GM12878 (cell line): ENCODE measurements at regions not wholly inside any gene's neighbourhood (a gene's known extent, or its start where the extent isn't known, plus 50 kb on each side); places are given as distances from the start of the nearest gene placed in this dataset.

Experiments used
- ATAC-seq: fragments of 200-7000 bp; cut with Tn5 transposase; 3 replicates; pipeline ENCODE4 v1.9.1; 2020; ENCODE audit warnings: mild to moderate bottlenecking, moderate library complexity
- BruUV-seq: library from RNA; stranded (reverse); fragments of 400-500 nt; replicated peaks from 2 replicates; lab custom pipeline; 2021; lab: Mats Ljungman, UMichigan
- CTCF ChIA-PET: fragments of 300-600 bp; sonication (Branson Sonifier 250); formaldehyde crosslinking; extraction: SDS; loops from one replicate; lab custom pipeline; 2021; ENCODE audit warnings: inconsistent platforms; lab: Yijun Ruan, JAX
- POLR2A ChIA-PET: fragments of 350-600 bp; formaldehyde crosslinking; extraction: SDS; loops from one replicate; lab custom pipeline; 2021; ENCODE audit warnings: inconsistent platforms; lab: Charles Lee
- RAD21 ChIA-PET: fragments of 300-600 bp; sonication (Branson Sonifier 250); formaldehyde crosslinking; loops from one replicate; lab custom pipeline; 2023; ENCODE audit warnings: antibody characterized with exemption; ENCODE audit not compliant: unreplicated experiment; lab: Charles Lee
- SMC1A ChIA-PET: fragments of 300-600 bp; sonication (Branson Sonifier 250); formaldehyde crosslinking; loops from one replicate; lab custom pipeline; 2023; ENCODE audit not compliant: unreplicated experiment, uncharacterized antibody; lab: Charles Lee
- DNase-seq: peaks from one replicate; pipeline ENCODE4 v3.0.0-alpha.2; 2011; ENCODE audit warnings: low read depth, low spot score
- FAIRE-seq: peaks from 3 replicates; lab custom pipeline; 2011; peaks lifted over from hg19 to GRCh38; lab: Jason Lieb, UNC
- H2AFZ ChIP-seq: 2 replicates; pipeline ENCODE4 v1.6.0; 2011; ENCODE audit warnings: low read depth, low read length, control low read depth; ENCODE audit not compliant: control insufficient read depth
- H3K27ac ChIP-seq: 2 replicates; pipeline ENCODE4 v1.5.1; 2011; ENCODE audit warnings: control low read depth; ENCODE audit not compliant: control insufficient read depth, insufficient read depth
- H3K27me3 ChIP-seq, 2 experiments: replicated peaks in 1 of 2; 2 replicates each; pipeline versions ENCODE4 v1.6.0 to v1.6.1; 2011; ENCODE audit warnings: low read length in 1 of 2; ENCODE audit not compliant: control insufficient read depth in 2 of 2, insufficient read depth in 2 of 2
- H3K36me3 ChIP-seq, 2 experiments: 2 replicates each; pipeline ENCODE4 v1.5.1; 2011; ENCODE audit warnings: low read length in 1 of 2; ENCODE audit not compliant: control insufficient read depth in 2 of 2, insufficient read depth in 2 of 2
- H3K4me1 ChIP-seq: 2 replicates; pipeline ENCODE4 v1.6.1; 2011; ENCODE audit warnings: mild to moderate bottlenecking, low read length, moderate library complexity, mixed read lengths; ENCODE audit not compliant: control insufficient read depth, insufficient read depth
- H3K4me2 ChIP-seq: 2 replicates; pipeline ENCODE4 v1.6.0; 2011; ENCODE audit warnings: control low read depth; ENCODE audit not compliant: control insufficient read depth, insufficient read depth
- H3K4me3 ChIP-seq: fragments of 200-600 bp; sonication (generic); 2 replicates; pipeline ENCODE4 v1.5.1; 2016
- H3K79me2 ChIP-seq: 2 replicates; pipeline ENCODE4 v1.6.0; 2011; ENCODE audit warnings: low read length; ENCODE audit not compliant: control insufficient read depth, insufficient read depth
- H3K9ac ChIP-seq: 2 replicates; pipeline ENCODE4 v1.8.0; 2011; ENCODE audit warnings: low read length, control low read depth, mixed read lengths; ENCODE audit not compliant: control insufficient read depth, insufficient read depth
- H3K9me3 ChIP-seq: replicated peaks from 3 replicates; pipeline ENCODE4 v1.5.1; 2011; ENCODE audit warnings: mild to moderate bottlenecking, low read length; ENCODE audit not compliant: control insufficient read depth, insufficient read depth
- H4K20me1 ChIP-seq: 2 replicates; pipeline ENCODE4 v1.6.0; 2011; ENCODE audit not compliant: control insufficient read depth, insufficient read depth
- EZH2 ChIP-seq: IDR thresholded peaks from 2 replicates; pipeline ENCODE4 v1.6.1; 2012; ENCODE audit warnings: low read depth, mild to moderate bottlenecking, control low read depth, inconsistent platforms, low read length, borderline replicate concordance; ENCODE audit not compliant: control insufficient read depth
- JUNB ChIP-seq: IDR thresholded peaks from 2 replicates; pipeline ENCODE4 v1.6.1; 2016; ENCODE audit warnings: antibody characterized with exemption, mild to moderate bottlenecking
- LARP7 ChIP-seq: fragments of 450-650 bp; IDR thresholded peaks from 2 replicates; pipeline ENCODE4 v1.6.1; 2017; ENCODE audit warnings: mild to moderate bottlenecking
- NBN ChIP-seq: fragments of 450-650 bp; IDR thresholded peaks from 2 replicates; pipeline ENCODE4 v1.6.1; 2016
- NFIC ChIP-seq: IDR thresholded peaks from 2 replicates; pipeline ENCODE4 v1.6.1; 2012; ENCODE audit warnings: low read depth, mild to moderate bottlenecking, inconsistent platforms, low read length, moderate library complexity
- NKRF ChIP-seq: fragments of 450-650 bp; conservative IDR thresholded peaks from 2 replicates; pipeline ENCODE4 v1.6.1; 2017; ENCODE audit warnings: mild to moderate bottlenecking, moderate library complexity
- NR2C1 ChIP-seq: fragments of 450-650 bp; IDR thresholded peaks from 2 replicates; pipeline ENCODE4 v1.6.1; 2017; ENCODE audit warnings: antibody characterized with exemption, mild to moderate bottlenecking, moderate library complexity
- NR2C2 ChIP-seq: IDR thresholded peaks from 2 replicates; pipeline ENCODE4 v1.6.1; 2011; ENCODE audit warnings: borderline replicate concordance, low read depth; ENCODE audit not compliant: control insufficient read depth, insufficient read length
- NRF1 ChIP-seq: conservative IDR thresholded peaks from 2 replicates; pipeline ENCODE4 v1.6.1; 2011; ENCODE audit warnings: mild to moderate bottlenecking, low read depth, low read length, improper control_type of control experiment
- PBX3 ChIP-seq: IDR thresholded peaks from 2 replicates; pipeline ENCODE4 v1.6.1; 2011; ENCODE audit warnings: mild to moderate bottlenecking, low read depth, low read length, moderate library complexity; ENCODE audit not compliant: insufficient replicate concordance
- RELB ChIP-seq: fragments of 450-650 bp; IDR thresholded peaks from 2 replicates; pipeline ENCODE4 v1.6.1; 2017; ENCODE audit warnings: low read depth, mild to moderate bottlenecking, moderate library complexity
- SMAD5 ChIP-seq: IDR thresholded peaks from 2 replicates; pipeline ENCODE4 v1.6.1; 2016; ENCODE audit warnings: antibody characterized with exemption, low read depth
- USF1 ChIP-seq: IDR thresholded peaks from 2 replicates; pipeline ENCODE4 v1.6.1; 2011; ENCODE audit warnings: borderline replicate concordance, low read depth, mild to moderate bottlenecking, moderate library complexity, mixed read lengths, low read length; ENCODE audit not compliant: insufficient read depth; ENCODE audit errors: extremely low read length
- ZNF687 ChIP-seq: fragments of 450-650 bp; IDR thresholded peaks from 2 replicates; pipeline ENCODE4 v1.6.1; 2017; ENCODE audit warnings: mild to moderate bottlenecking, moderate library complexity
- WGBS: methylation state at CpG from one replicate; pipeline ENCODE4 v1.1.6; 2016; ENCODE audit warnings: low lambda C conversion rate; ENCODE audit not compliant: insufficient replicate concordance, insufficient coverage; ENCODE audit errors: missing lambda C conversion rate; 5-methylcytosine and 5-hydroxymethylcytosine counted together
- in situ Hi-C: fragments of 300-500 bp; cut with MboI; formaldehyde crosslinking; loops from 9 replicates; pipeline ENCODE4 v1.14.3; 2018; ENCODE audit warnings: mixed read lengths
- intact Hi-C: fragments of 100-400 bp; cut with micrococcal nuclease; formaldehyde crosslinking; loops from one replicate; pipeline ENCODE4 v1.14.2; 2022; ENCODE audit not compliant: unreplicated experiment

- WGBS, result 24% methylated on average over 13 of the region's 15 CpGs
- no peak overlapping the region for H3K9ac ChIP-seq
- H3K4me1 ChIP-seq, result no peaks in the 10 kb centered on the region
- BruUV-seq, result no TSS peak
- no peaks in the 10 kb centered on the region for H3K79me2 ChIP-seq
- peaks cover 0 to 2% of the 10 kb centered on the region in 2 experiments; a peak in 1 of 4 replicates for H3K27me3 ChIP-seq
- in situ Hi-C loops, result no loop called here
- no peak overlapping the region for H3K4me3 ChIP-seq
- H2AFZ ChIP-seq, result no peak overlapping the region
- intact Hi-C loops, result no loop called here
- DNase-seq (no peak), ATAC-seq (no peak), FAIRE-seq (no peak)
- ChIA-PET SMC1A (no interaction called here), CTCF (no interaction called here), POLR2A (no interaction called here), RAD21 (no interaction called here)
- no peaks in the 10 kb centered on the region for H4K20me1 ChIP-seq
- H3K9me3 ChIP-seq, result peaks cover 2% of the 10 kb centered on the region; the same call in 2 of the 3 replicates
- no peak overlapping the region for H3K27ac ChIP-seq
- no peaks in the 10 kb centered on the region for H3K36me3 ChIP-seq
- no peak overlapping the region for H3K4me2 ChIP-seq
- TF ChIP-seq NKRF (no peak), LARP7 (no peak), EZH2 (no peak), NR2C1 (no peak), ZNF687 (no peak), JUNB (no peak), RELB (no peak), NBN (no peak), SMAD5 (no peak), NRF1 (no peak), PBX3 (no peak), NR2C2 (no peak), USF1 (no peak), NFIC (no peak)
Observed at GRCh38 chr6:41405941-41406727, 70.7 kb downstream of the NCR2 start.
